Endometrium (tissue), 2 donors: ENCODE measurements at regions not wholly inside any gene's neighbourhood (a gene's known extent, or its start where the extent isn't known, plus 50 kb on each side); places are given as distances from the start of the nearest gene placed in this dataset.

Experiments
- FAIRE-seq: peaks from 2 replicates; lab custom pipeline; 2012; peaks lifted over from hg19 to GRCh38; lab: Jason Lieb, UNC
- donor health status: control.
- donor health status: control.

DNA sequence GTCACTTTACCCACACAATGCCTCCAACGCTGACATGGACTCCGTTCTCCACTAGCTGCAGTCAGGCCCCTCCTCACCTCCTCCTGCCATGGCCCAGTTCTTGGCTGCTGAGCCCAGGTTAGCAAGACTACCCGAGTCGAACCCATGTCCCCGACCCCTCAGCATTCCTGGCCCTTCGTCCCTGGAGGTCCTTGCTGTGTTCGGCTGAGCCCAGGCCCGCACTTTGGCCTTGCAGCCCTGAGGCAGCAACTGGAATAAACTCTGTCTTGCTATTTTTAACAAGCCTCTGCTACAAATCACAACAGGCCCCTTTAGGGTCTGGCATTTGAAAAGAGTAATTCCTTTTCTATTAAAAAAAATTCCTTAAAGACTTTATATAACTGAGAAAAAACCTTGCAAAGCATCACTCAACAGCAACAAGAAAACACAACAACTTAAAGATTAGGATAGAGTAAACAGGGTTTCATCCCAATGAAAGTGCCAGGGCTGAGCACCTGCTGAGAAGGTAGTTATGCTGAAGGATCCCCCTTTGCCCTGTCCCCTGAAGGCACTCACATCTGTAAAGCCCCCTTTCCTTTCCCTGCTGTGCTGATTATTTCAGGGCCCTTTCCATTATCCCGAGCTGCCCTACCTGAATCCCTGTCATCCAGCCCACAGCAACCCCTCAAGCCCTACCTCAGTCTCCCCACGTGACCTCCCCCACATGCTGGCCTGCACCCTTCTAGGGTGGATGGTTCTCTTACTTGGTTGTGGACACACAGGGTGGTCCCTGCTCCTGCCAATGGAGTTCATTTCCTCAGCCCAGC is 120.0 kb upstream of the SNTG2 start:
- no peak for FAIRE-seq

DNA sequence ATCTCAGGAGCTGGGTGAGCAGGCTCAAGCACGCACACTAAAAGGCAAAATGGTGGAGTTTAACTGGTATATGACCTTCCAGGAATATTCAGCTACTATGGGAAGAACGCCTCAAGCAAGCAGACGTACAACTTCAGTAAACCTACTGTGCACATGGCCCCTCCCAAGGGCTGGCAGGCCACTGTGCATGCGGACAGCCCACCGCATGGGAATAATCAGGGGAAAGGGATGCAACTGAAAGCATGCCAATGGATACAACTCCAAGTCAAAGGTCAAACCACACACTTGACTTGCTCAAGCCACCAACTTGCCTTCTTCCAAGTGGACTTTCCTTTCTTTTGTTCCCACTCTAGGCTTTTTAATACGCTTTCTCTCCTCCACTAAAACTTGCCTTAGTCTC is 121.6 kb upstream of the SNTG2 start:
- no peak for FAIRE-seq

DNA sequence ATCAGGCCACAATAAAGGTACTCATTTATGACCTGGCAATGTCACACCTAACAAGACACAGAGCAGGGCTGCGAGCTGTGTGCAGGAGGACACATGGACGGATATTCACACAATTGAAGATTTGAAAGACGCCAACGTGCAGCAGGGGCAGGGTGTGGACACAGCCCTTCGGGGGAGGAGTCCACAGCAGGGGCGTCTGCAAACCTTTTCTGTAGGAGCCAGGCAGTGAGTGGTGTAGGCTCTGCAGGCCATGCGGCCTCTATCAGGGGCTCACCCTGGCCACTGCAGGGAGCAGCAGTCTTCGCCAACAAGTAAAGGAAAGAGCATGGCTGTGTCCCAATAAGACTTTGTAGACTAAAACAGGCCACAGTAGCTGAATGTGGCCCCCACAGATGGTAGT is 125.7 kb upstream of the SNTG2 start:
- no peak for FAIRE-seq

DNA sequence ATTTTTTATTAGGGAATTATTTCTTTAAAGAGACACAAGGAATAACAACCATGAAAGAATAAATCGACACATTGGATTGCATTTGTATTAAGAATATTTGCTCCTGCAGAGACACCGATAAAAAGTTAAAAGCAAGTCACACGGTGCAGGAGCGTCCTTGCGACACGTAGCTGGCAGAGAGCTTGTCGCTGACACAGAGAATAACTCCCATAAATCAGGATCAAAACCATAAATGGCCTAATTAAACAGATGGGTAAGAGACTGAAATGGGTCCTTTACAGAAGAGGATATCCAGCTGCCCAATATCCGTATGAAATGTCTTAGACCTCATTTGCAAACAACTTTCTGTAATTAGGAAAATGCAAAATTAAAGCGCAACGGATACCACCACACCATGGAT is 126.1 kb upstream of the SNTG2 start:
- no peak for FAIRE-seq

DNA sequence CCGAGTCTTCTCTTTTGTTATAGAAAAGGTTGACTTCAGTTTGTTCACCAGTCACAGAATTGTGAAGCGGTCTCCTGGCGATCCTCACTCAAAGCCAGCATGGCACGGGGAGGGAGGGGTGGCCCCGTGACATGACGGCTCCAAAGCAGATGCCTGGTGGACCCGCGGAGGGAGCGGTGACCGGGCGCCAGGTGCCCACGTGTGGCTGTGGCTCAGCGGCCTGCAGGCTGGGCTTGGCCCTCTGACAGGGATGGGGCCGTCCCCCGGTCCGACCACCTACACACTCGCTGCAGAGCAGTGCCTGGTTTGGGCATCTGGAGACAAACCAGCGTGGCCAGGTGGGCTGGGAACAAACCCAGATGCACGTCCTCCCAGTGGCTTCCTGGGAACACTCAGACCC is 129.1 kb upstream of the SNTG2 start:
- no peak for FAIRE-seq

DNA sequence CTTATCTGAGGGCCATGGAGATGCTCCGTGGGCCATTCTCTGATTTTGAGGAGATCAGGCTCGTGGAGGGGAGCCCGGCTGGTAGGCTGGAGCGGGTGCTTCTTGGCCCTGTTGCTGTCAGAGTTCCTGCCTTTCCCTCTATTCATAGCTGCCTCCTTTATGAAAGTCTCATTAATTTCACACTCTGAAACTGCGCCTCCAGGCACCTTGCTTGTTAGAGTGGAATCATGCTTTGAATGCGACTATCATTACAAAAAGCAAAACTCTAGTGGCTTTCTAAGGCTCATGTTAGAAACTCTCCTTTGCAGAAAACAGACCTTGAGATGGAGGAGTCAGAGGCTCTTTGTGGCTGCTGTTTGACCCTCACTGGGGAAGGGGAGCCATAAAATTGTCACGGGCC is 131.0 kb upstream of the SNTG2 start:
- FAIRE-seq: no peak

DNA sequence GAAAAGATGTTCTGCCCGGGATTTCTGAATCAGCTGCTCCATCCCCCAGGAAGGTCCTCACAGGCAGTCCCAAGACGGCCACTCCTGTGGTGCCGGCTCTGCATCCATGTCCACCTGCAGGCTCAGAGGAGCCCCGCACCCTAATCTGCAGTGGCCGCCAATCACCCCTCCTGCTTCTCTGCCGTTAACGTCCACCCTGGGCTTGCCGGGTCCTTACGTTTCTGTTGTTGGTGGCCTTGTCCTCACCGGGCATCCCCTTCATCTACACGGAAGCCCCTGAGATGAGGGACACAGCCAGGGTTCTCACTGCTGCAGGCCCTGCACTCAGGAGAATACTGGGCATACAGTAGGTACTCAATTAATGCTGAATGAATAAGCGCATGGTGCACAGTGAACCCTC is 131.5 kb upstream of the SNTG2 start:
- no peak for FAIRE-seq

DNA sequence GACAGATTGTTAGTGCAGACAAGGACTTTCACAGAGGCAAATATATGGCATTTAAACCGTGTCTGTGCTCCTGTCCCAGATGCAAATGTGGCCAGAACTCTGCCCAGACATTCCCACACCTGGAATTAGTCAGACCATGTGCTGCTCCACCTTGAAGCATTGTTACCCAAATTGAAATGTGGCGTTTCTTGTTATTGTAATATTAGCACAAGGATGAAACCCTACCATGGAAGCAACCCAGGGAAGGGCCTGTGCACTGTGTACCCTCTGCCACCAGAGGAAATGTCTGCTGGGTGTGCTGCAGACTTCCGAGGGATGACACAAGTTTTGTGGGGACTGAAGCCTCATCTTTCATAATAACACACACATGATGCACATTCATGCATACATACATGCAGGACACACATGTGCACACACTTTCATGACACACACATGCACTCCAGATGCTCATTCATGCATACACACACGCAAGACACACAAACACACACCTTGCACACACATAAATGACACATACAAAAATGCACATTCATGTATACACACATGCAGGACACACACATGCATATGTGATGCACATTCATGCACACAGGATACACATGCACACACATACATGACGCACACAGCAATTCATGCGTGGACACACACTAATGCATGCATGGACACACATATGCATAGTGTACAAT is 133.2 kb upstream of the SNTG2 start:
- no peak for FAIRE-seq

DNA sequence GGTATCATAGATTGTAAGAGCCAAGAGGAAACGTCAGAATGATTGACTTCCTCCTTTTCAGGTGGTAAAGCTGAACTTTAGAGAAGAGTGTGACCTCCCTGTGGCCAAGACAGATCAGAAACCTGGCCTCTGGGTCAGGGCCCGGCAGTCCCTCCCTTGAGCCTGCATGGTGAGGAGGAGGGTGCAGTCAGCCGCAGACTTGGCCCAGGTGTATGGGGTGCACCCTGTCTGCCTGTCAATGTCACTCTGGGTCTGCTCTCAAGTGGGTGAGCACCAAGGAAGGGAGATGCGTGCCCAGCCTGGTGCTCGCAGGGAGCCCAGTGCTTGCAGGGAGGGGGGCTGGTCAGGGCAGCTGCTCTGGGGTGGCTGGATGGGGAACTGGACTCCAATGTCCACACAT is 134.4 kb upstream of the SNTG2 start:
- no peak for FAIRE-seq

DNA sequence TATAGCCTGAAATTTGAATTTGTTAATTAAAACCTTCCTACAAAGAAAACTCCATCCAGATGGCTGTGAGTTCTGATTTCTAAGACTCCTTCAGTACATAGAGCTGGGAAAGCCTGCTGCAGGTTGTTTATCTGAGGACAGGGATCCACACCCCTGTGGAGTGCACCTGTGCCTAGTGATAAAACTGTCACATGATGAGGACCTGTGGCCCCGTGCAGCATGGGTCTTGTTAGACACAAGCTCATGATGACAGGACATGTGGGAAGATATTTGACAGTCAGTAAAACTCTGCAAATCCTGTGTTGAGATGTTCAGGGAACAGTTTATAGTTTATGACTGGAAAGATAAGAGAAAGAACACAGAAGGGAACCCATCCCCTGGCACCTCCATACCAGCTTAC is 133.2 kb upstream of the TMEM18 start:
- no peak for FAIRE-seq

DNA sequence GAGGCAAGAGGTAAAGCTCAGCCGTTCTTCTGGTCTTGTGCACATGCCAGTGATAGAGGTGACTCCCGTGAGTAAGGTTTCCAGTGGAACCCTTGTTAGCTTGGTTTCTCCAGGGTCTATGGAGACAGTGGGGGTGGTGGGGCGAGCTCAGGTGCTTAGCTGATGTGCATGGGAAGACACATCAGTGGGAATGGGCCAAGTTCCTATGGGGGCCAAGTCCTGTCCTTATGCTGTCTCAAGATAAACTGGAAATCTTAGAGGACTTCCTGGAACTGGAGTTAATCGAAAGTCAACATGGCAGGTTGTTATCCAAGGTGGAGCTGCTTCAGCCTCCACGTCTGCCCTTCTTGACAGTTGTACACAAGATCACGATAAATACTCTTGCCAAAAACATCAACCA is 130.1 kb upstream of the TMEM18 start:
- no peak for FAIRE-seq

DNA sequence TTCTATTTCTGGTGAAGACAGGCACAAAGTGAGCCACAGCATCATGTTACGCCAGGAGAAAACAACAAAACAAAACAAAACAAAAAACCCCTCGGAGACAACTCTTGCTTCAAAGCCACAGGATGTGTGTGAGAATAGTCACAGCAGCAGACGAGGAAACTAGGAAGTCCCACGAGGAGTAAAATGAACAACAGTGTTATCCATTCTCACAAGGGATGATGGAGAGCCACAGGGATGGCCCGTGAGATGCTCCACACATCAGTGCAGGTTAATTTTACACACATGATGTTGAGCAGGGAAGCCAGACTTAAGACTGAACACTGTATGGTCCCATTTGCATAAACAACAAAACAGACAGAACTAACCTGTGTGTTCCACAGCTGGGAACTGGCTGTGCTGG is 128.5 kb upstream of the TMEM18 start:
- FAIRE-seq: no peak

DNA sequence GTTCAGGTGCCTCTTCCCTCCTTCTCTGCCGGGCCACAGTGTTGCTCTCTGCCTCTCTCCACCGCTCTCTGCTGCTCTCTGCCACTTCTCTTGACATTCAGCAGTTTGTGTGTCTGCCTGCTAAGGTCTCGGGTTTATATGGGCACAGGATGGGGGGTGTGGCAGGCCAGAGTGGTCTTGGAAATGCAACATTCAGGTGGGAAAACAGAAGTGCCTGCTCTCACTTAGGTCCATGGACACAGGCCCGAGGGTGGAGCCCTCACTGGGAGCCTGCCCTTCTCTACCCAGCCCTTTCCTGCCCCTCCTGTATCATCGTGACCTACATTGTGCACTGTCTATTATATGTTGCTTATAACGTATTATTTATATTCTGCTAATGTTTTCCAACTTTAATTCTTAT is 120.8 kb upstream of the TMEM18 start:
- no peak for FAIRE-seq

DNA sequence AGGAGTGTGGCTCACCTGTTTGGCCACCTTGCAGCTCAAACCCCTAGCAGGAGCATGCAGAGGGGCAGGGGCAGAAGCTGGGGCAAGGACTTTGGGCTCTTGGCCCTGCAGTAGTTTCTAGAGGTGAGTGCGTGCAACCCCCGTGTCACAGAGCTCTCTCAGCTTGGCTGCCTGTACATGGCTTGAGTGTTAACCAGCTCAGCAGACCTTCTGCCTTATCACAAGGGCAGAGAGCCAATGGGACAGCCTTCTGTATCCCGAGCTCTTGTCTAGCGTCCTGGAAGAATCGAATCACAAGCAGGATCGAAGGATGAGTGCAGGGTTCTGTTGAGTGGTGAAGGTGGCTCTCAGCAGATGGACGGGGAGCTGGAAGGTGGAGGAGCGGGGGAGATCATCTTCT is 120.3 kb upstream of the TMEM18 start:
- no peak for FAIRE-seq

DNA sequence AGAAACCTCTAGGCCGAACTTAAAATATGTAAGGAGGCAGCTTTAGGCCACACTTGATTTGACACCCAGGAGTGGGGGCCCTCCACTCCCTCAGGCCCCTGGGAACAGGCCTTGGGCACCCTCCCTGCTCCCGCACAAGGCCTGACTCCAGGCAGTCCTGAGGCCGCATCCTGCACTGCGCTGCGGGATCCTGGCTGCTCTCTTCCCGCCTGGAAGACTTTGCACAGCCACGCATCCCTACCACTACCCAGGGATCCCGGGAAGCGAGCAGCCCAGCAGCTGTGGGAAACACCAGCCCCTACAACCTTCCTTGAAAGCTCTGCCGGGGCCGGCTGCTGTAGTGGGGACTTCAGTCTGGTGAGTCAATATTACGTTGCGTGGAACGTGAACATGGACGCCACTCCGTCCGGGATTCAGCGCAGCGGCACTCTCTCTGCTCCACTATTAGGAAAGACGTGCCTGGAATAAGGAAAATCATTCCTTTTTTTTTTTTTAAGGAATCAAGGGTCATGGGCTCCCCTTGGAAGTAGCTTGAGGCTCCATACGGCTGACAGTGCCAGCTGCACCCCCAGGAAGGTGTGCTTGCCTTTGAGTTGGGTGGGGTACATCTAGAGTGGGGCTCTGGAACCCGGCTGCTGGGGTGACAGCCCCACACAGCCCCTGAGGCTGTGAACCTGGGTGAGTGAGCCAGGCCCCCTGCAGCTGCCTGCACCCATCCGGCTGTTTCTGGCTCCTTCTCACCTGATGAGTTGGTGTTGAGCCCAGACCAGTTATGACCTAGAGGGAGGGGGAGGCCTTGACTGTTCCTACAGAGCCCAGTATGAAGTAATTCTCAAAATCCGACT is 119.2 kb upstream of the TMEM18 start:
- FAIRE-seq: no peak

DNA sequence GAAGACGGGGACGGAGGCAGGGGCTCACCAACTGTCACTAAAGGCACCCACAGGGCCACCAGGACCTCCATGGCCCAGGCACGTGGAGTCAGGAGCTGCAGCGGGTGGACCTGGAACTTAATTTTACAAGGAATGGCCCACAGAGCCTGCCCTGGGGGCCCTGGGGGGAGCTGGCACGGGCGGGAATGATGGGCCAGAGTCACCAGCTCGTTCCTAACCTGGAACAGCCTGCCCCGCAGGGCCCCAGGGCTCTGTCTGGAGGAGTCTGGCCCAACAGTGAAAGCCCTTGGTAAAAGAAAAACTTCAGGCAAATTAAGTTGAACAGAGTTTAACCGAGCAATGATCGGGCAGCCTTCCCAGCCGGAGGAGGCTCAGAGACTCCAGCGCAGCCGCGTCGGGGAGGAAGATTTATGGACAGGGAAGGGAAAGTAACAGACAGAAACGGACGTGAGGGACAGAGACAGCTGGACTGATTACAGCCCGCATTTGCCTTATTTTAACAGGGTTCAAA is 118.4 kb upstream of the TMEM18 start:
- FAIRE-seq: no peak

DNA sequence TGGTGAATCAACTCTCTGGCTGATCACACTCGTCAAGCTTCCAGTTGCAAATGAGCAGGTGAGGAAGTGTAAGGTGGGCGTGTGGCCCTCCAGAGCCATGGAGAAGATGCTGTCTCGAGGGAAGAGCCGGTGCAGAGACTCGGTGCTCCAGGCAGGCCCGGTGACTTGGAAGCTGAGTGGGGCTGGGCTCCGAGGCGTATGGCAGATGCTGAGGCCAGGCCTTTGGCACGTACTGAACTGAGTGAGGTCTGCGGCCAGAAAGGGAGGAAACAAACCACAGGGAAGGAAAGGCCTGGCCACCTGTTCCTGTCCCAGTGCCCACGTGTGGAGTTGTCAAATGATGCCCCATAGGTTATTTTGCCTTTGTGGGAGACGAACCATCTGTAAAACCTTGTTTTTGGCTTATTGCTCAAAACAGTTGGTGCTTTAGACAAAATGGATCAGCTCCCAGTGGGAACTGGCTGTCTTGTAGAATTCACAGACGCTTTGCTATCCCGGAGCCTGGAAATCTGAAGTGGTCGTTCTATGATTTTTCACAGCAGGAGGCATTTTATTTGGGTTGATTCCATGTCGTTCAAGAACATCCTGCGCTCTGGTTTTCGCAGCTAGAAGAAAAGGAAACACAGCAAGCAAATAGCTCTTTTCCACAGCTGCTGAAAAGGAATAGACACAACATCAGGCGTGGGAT is 117.5 kb upstream of the TMEM18 start:
- no peak for FAIRE-seq

DNA sequence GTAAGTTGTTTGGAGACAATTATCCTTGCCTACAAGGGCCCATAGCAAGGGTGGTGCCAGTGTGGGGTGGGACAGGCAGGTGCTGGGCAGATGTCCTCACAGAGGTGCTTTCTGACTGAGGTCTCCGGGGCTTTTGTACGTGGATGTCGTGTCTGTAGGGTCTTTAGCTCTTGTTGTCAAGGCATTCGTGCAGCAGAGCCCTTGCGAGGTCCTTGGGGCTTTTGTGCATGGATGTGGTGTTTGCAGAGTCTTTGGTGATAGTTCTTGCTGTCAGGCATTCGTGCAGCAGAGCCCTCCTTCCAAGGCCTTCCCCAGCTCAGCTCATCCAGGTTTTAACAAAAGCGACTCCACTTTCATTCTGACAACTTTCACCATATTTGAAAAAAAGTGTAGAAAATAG is 116.0 kb upstream of the TMEM18 start:
- no peak for FAIRE-seq

DNA sequence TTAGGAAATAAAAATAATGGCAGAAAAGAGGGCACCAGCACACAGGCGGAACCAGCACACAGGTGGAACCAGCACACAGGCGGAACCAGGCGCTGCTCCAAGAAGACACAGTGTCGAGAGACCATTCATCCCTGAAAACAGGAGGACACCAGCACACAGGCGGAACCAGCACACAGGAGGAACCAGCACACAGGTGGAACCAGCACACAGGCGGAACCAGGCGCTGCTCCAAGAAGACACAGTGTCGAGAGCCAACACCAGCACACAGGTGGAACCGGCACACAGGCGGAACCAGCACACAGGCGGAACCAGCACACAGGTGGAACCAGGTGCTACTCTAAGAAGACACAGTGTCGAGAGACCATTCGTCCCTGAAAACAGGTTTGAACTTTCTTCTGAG is 115.5 kb upstream of the TMEM18 start:
- no peak for FAIRE-seq

DNA sequence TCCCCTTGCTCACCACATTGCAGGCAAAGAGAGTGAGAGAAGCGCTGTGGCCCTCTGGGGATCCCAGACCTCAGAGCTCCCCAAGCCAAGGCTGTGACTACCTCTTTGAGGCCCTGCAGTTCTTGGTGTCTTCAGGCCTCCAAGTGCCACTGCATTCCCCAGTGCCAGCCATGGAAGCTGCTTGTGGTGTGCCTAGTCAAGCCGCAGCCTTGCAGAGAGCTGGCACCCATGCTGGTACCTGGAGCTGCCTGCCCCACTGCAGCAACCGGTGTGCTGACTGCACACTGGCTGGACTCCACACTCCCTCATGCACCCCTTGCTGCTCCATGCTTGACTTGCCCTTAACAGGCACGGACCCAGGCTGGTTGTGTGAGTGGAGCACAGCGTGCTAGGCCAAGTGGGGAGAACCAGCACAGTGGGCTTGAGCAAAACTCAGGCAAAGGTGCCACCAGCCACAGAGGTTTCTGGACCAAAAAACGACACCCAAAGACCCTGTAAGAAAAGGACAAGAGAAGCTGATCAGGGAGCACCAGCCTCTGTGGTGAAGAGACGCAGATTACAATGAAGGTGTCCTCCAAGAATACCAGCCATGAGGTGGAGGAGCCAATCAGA is 113.5 kb upstream of the TMEM18 start:
- FAIRE-seq: no peak

DNA sequence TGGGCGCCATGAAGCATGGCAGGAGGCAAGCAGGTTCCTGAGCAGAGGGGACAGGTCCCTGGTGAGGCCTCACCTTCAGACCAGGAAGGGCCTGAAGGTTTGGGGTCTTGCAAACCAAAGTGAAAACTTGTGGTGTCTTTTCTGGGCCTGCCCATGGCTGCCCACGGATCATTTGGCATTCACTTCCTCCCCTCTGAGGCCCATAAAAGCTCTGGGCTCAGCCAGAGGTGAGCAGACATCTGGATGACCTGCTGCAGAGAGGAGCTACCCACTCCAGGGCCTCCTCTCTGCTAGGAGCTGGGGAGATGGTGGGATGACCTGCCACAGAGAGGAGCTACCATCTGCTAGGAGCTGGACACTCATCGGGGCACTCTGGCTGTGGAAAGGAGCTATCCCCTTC is 112.9 kb upstream of the TMEM18 start:
- no peak for FAIRE-seq

DNA sequence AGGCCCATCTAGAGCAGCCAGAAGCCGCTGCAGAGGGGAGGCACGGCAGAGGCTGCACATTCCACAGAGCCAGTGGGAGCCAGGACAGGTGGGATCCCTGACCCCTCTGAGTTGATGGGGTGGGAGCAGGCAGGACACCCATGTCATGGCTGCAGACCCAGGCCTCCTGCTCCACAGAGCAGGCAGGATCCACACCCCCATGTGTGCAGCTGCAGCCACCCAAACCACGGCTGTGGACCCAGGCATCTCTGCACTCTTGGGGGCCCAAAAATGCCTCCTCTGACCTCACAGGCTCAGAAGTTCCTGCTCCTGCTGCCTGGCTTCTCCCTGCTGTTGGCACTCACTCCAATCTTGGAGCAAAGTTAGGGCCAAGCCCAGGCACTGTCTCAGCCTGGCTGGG is 112.3 kb upstream of the TMEM18 start:
- no peak for FAIRE-seq
